Glomerular endothelial cell (primary cell): ENCODE measurements at regions not wholly inside any gene's neighbourhood (a gene's known extent, or its start where the extent isn't known, plus 50 kb on each side); places are given as distances from the start of the nearest gene placed in this dataset.

Experiments
- DNase-seq: peaks from one replicate; pipeline ENCODE4 v3.0.0-alpha.2; 2011; ENCODE audit warnings: low read depth, low spot score; ENCODE audit errors: extremely low read depth

DNA sequence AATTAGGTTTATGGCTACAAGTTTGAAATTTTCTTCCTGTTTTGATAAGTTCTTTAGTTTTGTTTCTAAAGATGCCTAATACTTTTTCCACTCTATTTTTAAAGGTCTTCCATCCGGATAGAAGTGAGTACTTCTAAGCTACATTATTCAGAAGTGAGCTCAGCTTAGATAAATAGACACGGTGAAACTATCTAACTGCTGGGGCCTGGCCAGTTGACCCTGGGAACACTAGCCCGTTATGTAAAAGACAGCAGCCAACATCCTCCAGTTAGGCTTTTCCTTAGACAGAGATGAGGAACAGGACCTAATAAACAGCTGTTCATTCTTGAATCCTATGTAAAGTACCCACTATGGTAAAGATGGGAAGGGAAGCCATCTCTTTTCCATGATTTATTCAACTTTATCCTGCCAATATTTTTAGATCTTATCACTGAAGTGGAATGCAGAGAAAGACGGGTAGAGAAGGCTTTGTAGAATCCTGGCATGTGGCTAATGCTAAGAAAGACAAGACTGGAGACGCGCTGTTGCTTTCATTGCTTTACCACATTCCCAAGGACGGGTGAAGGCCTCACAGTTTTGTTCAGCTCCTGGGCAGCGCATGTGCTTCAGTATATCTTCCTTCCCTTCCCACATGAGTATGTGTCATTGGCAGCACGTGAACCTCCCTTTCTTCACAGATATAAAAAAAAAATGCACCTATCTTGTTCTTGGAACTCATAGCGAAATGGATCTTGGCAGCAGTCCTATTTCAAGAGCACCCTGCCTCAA, 340.0 kb upstream of the MEOX2 start:
- DNase-seq: no peak

- DNase-seq: no peak
These were observed 339.2 kb upstream of the MEOX2 start for GRCh38 chr7:16025696-16026095.

DNA sequence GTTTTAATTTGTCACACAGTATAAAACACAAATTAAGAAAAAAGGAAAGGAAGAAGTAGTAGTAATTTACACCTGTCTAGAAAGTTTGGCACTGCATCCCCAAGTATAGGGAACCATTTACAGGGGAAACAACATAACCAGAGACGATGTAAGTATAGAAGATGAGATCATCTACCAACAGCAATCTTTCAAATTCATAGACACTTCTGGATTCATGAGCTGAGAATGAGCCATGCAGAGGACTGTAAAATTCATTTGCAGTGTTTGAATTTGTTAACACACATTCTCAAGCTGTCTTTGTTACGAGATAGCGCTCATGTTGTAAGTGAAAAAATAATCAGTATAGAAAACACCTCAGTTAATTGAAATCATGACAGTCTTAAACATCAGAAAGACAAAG, 337.0 kb upstream of the MEOX2 start:
- no peak for DNase-seq

- DNase-seq: no peak
These were observed 336.6 kb upstream of the MEOX2 start for GRCh38 chr7:16023046-16023445.

GRCh38 chr7:16021851-16022250, 335.4 kb upstream of the MEOX2 start:
- DNase-seq: no peak

DNA sequence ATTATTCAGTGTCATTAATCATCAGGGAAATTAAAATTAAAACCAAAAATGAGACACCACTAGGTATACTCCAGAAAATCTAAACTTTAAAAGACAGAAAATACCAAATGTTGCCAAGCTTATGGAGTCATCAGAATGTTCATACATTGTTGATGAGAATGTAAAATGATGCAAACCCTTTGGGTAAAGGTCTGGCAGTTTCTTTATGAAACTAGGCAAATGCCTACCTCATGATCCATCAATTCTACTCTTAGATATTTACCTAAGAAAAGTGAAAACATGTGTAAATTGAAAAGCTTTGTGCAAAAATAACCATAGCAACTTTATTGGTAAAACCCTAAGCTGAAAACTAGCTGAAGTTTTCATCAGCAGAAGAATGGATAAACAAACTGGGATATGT, 329.5 kb upstream of the MEOX2 start:
- DNase-seq: no peak

DNA sequence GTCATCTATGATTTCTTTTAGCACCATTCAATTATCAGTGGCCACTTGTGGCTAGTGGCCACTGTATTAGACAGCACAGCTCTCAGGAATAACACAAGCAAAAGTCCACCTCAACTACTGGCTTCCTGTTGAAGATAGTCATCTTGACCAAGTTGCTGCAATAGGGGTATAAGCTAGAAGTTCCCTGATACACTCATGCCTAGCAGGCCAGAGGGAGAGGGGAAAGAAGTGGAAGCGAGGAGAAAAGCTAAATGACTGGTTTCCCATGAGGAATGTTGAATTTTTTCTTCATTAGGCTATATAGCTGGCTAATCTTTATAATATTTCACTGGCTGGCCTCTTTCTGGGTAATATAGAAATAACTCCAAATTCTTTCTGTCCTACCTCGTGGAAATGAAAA, 327.5 kb upstream of the MEOX2 start:
- DNase-seq: no peak

DNA sequence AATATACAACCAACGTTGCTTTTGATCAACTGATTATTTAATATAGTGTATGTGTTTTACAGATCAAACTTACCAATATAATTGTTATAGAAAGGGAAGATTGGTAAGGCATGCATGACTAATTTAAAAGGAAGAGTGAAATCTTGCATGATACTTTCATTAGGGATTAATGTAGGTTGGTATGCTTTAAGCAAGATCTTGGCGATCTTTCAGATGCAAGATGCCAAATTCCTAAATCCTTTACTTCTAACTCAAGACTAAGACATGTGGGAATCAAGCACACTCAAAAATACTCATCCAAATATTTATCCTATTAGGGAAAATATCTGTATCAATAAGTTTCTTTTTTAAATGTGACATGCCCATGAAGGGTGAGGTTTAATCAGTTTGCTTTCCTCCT, 321.4 kb upstream of the MEOX2 start:
- DNase-seq: no peak

- no peak for DNase-seq
These were observed 318.2 kb upstream of the MEOX2 start for GRCh38 chr7:16004702-16005101.

DNA sequence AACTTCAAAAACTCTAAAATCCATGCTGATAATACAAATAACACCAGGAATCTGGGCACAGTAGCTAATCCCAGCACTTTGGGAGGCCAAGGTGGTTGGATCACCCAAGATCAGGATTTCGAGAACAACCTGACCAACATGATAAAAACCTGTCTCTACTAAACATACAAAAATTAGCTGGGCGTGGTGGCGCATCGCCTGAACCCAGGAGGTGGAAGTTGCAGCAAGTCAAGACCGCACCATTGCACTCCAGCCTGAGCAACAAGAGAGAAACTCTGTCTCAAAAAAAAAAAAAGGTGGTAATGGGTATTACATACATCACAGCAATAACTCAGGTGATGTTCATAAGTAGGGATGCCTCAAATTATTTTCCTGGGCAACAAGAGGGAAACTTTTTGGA, 315.0 kb upstream of the MEOX2 start:
- no peak for DNase-seq

GRCh38 chr7:15998617-15999016, 312.1 kb upstream of the MEOX2 start:
- DNase-seq: peak; percentile 18

DNA sequence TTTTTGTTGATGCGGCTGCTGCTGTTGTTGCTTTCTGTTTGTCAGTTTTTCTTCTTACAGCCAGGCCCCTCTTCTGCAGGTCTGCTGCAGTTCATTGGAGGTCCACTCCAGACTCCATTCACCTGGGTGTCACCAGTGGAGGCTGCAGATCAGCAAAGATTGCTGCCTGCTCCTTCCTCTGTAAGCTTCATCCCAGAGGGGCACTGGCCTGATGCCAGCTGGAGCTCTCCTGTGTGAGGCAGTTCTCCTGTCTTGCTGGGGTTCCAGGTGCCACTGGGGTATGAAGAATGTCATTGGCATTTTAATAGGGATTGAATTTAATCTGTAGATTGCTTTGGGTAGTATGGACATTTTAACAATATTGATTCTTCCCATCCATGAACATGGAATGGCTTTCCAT, 308.5 kb upstream of the MEOX2 start:
- no peak for DNase-seq

- no peak for DNase-seq
These were observed 302.7 kb upstream of the MEOX2 start for GRCh38 chr7:15989194-15989593.

DNA sequence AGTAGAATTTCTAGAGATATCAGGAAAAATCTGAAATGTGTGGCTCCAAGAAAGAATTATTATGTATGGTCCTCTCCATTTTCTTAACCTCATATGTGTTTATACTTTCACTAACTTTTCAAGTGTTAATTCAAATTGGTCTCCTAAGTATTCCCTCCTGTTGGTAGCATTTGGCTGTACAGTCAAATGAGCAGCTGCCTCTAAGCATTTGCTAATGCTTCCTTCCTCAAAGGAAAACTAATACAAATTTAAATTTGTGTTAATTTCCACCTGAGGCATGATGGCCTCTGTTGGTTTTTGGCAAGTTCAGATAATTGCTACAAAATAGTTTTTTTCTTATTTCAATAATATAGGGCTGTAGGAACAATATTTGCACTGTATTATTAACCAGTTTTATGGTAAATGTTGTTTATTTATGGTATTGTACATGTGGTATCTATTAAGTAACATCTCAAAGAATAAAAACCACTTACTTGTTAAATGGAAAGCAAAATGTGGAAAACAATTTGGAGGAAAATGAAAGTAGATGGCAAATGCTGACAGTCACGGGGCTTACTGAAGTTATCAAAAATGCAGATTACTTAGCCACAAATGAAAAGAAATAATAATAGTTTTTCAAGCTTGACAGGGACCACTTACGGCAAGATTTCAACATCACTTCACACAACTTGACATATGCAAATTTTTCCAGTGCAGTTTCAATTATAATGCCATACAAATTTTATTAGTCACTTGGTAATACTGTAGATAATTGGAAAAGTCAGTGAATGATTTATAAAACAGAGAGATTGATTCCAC, 299.3 kb upstream of the MEOX2 start:
- DNase-seq: no peak

- DNase-seq: peak; percentile 54
These were observed 291.2 kb upstream of the MEOX2 start for GRCh38 chr7:15977663-15978062.

GRCh38 chr7:15972862-15973275, 286.4 kb upstream of the MEOX2 start:
- peak; percentile 83 for DNase-seq

- DNase-seq: no peak
These were observed 281.1 kb upstream of the MEOX2 start for GRCh38 chr7:15967551-15967950.

DNA sequence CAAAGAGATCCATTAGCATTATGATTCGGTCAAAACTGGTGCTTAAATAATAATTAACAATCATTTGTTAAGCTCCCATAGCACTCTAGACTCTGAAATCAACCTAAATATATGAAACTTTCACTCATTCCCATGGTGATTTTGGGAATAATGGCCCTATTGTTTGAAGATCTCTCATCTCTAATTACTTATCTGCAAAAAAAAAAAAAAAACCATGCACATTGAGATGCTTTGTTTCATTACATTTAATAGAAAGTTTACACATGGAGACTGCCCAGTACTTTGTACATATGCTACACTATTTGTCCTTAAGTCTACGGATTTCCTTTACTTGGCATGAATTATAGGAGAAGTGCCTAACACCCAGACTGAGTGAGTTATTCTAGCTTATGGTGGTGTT, 280.6 kb upstream of the MEOX2 start:
- DNase-seq: no peak

GRCh38 chr7:15963206-15963605, 276.7 kb upstream of the MEOX2 start:
- DNase-seq: no peak

- DNase-seq: no peak
These were observed 268.3 kb upstream of the MEOX2 start for GRCh38 chr7:15954671-15955354.

DNA sequence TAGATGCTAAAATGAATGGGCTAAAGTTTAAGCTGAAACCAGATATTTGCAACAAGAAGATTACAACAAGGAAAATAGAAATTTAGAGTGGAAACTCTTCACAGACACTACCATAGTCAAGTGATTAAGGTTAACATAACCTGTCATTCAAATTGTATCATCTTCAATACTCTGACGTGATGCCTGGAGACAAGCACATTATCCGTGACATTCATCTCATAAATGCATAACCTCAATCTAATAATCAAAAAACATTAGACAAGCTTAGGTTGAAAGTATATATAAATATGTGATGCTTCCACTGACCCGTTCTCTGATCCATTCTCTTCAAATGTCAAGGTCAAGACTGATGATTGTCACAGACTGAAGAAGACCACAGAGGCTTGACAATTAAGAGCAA, 263.8 kb upstream of the MEOX2 start:
- no peak for DNase-seq

DNA sequence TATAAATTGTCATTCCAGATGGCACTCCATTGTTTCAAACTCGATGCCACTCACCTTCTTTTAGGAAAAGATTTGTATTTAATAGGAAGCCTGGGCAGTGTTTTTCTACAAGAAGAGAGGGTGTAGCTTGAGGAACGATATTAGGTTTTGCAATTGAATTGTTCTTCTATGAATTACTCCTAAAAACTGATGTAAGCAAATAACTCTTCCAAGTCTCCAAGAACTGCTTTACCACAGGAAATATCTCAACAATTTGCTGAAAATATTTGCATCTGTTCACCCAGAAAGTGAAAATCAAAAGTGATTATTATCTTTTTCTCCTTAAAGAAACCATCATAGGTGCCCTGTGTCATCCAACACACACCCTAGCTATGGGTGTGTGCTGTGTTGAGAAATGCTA, 261.3 kb upstream of the MEOX2 start:
- no peak for DNase-seq
